ENCODE measurements at regions not wholly inside any gene's neighbourhood (a gene's known extent, or its start where the extent isn't known, plus 50 kb on each side); places are given as distances from the start of the nearest gene placed in this dataset.

GRCh38 chr21:45348591-45349327 is 56.2 kb upstream of the COL18A1 start:
- TF ChIP-seq EZH2 (IDR thresholded peaks at IDR 0.05) = no peak
- TF ChIP-seq POLR2AphosphoS5 (IDR thresholded peaks at IDR 0.05; ENCODE audit: borderline replicate concordance, low read depth, low read length) = no peak
